Upper lobe of left lung (tissue), 6 donors: ENCODE measurements at regions not wholly inside any gene's neighbourhood (a gene's known extent, or its start where the extent isn't known, plus 50 kb on each side); places are given as distances from the start of the nearest gene placed in this dataset.
"Not testable (repeated sequence)": the region's sequence is repeated elsewhere in the genome, so short reads cannot be mapped to it uniquely, and the experiment has no call there.

Source experiments
- ATAC-seq, 2 donors: fragments of 200-7000 bp; cut with Tn5 transposase; one replicate each; pipeline ENCODE4 v1.9.1; 2022; ENCODE audit warnings: mild to moderate bottlenecking in 2 of 2, moderate library complexity in 2 of 2; ENCODE audit not compliant: low FRiP score in 2 of 2
- DNase-seq, 2 donors: peaks; one replicate each; pipeline ENCODE4 v3.0.0-alpha.2; 2019 to 2020
- H3K27ac ChIP-seq, 4 donors: fragments of 200-600 bp; sonication (generic); one replicate each; pipeline ENCODE4 v1.5.1; 2016 to 2019
- H3K27me3 ChIP-seq, 4 donors: fragments of 200-600 bp; sonication (generic); one replicate each; pipeline ENCODE4 v1.5.1; 2017 to 2019
- H3K36me3 ChIP-seq, 4 donors: fragments of 200-600 bp; sonication (generic); one replicate each; pipeline ENCODE4 v1.5.1; 2016 to 2019
- H3K4me1 ChIP-seq, 4 donors: fragments of 200-600 bp; sonication (generic); one replicate each; pipeline ENCODE4 v1.5.1; 2018 to 2019
- H3K4me3 ChIP-seq, 4 donors: fragments of 200-600 bp; sonication (generic); one replicate each; pipeline ENCODE4 v1.5.1; 2017 to 2019; ENCODE audit warnings: mild to moderate bottlenecking in 2 of 4, moderate library complexity in 1 of 4
- H3K9me3 ChIP-seq, 4 donors: fragments of 200-600 bp; sonication (generic); one replicate each; pipeline ENCODE4 v1.5.1; 2018 to 2019
- CTCF ChIP-seq, 6 experiments: fragments of 450-650 bp in 4 of 6; fragments of 200-600 bp in 2 of 6; sonication (generic) in 2 of 6; IDR thresholded peaks; one replicate each; pipeline ENCODE4 v1.5.1; 2016 to 2019; ENCODE audit warnings: antibody characterized with exemption in 6 of 6
- EP300 ChIP-seq, 4 donors: sonication (generic); formaldehyde crosslinking; IDR thresholded peaks; one replicate each; pipeline ENCODE4 v1.5.1; 2017; ENCODE audit warnings: antibody characterized with exemption in 4 of 4, control low read depth in 2 of 4
- POLR2A ChIP-seq, 4 donors: fragments of 450-650 bp; IDR thresholded peaks; one replicate each; pipeline ENCODE4 v1.5.1; 2016 to 2017; ENCODE audit warnings: antibody characterized with exemption in 4 of 4, mild to moderate bottlenecking in 2 of 4
- POLR2AphosphoS5 ChIP-seq, 2 donors: sonication (generic); formaldehyde crosslinking; IDR thresholded peaks; one replicate each; pipeline ENCODE4 v1.5.1; 2017; ENCODE audit warnings: antibody characterized with exemption in 2 of 2
- WGBS, 2 donors: methylation state at CpG; one replicate each; pipeline ENCODE4 v1.1.5; 2017 to 2018; 5-methylcytosine and 5-hydroxymethylcytosine counted together
- donor health status: DM: no; HTN: no; CAD: no; lungs with moderate emphysema.
- donor health status: DM: no; HTN: yes; CAD: no; lungs with severe emphysema.

DNA sequence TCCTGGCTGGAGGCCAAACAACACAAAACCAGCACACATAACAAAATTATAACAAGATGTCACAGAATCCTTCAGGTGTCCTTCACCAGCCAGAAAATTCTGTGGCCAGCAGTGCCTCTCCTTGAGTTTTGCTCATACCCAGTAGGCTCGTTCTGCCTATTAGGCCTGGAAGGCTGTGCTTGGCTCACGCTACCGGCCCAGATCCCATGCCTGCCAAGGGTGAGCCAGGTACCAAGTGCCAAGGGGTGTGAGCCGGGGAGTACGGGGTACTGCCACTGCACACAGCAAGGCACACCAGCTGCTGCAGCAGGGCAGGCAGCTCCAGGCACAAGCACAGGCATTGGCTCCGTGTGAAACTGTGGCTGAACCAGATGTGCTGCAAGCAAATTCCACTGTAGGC, 1562.0 kb downstream of the REEP3 start:
- DNase-seq = peak in 1 of 2 donors; percentile 30
- TF ChIP-seq EP300 (IDR thresholded peaks at IDR 0.05) = no peak
- no peak for TF ChIP-seq POLR2AphosphoS5 (IDR thresholded peaks at IDR 0.05)
- no peak for TF ChIP-seq CTCF (IDR thresholded peaks at IDR 0.05)
- Histone ChIP-seq H3K36me3 (no peaks in the 10 kb centered on the region), H3K27ac (no peak overlapping the region), H3K27me3 (no peaks in the 10 kb centered on the region), H3K4me1 (no peaks in the 10 kb centered on the region), H3K9me3 (peaks cover 0 to 10% (median 3%) of the 10 kb centered on the region in 4 donors), H3K4me3 (no peak overlapping the region)
- peak; percentile 19 to 35 for ATAC-seq
- 63 to 65% methylated on average over 5 to 6 of the region's 6 CpGs for WGBS, 2 donors

GRCh38 chr10:65090991-65091390, 1569.8 kb downstream of the REEP3 start:
- no peaks in the 10 kb centered on the region for H3K9me3 ChIP-seq
- no peak overlapping the region for H3K27ac ChIP-seq
- no peak for ATAC-seq
- no peaks in the 10 kb centered on the region for H3K27me3 ChIP-seq
- no peak for DNase-seq
- TF ChIP-seq POLR2AphosphoS5 (IDR thresholded peaks at IDR 0.05) = no peak
- no peak for TF ChIP-seq POLR2A (IDR thresholded peaks at IDR 0.05)
- no peak for TF ChIP-seq EP300 (IDR thresholded peaks at IDR 0.05)
- no peak for TF ChIP-seq CTCF (IDR thresholded peaks at IDR 0.05)
- H3K4me1 ChIP-seq = no peaks in the 10 kb centered on the region
- H3K4me3 ChIP-seq = no peak overlapping the region
- no peaks in the 10 kb centered on the region for H3K36me3 ChIP-seq

DNA sequence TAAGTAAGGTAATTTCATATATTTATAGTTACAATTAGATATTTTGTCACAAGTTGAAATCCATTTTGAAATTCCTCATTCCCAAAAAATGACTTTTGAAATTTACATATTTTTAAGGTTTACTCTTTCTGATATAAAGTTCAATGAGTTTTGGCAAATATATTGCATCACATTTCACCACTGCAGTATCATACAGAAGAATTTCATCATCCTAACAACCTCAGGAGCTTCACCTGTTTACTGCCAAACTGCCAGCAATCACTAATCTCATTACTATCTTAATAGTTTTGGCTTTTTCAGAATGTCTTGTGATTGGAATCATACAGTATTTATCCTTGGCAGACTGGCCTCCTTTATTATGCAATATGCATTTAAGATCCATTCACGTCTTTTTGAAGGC, 1578.9 kb downstream of the REEP3 start:
- no peaks in the 10 kb centered on the region for H3K27me3 ChIP-seq
- H3K4me3 ChIP-seq = no peak overlapping the region
- H3K27ac ChIP-seq = no peak overlapping the region
- no peaks in the 10 kb centered on the region for H3K9me3 ChIP-seq
- H3K4me1 ChIP-seq = no peaks in the 10 kb centered on the region
- DNase-seq (no peak), ATAC-seq (no peak)
- no peaks in the 10 kb centered on the region for H3K36me3 ChIP-seq
- no peak for TF ChIP-seq EP300 (IDR thresholded peaks at IDR 0.05)
- TF ChIP-seq POLR2AphosphoS5 (IDR thresholded peaks at IDR 0.05) = no peak
- no peak for TF ChIP-seq CTCF (IDR thresholded peaks at IDR 0.05)
- TF ChIP-seq POLR2A (IDR thresholded peaks at IDR 0.05) = no peak
- 65 to 67% methylated on average over 1 of the region's 1 CpG for WGBS, 2 donors

DNA sequence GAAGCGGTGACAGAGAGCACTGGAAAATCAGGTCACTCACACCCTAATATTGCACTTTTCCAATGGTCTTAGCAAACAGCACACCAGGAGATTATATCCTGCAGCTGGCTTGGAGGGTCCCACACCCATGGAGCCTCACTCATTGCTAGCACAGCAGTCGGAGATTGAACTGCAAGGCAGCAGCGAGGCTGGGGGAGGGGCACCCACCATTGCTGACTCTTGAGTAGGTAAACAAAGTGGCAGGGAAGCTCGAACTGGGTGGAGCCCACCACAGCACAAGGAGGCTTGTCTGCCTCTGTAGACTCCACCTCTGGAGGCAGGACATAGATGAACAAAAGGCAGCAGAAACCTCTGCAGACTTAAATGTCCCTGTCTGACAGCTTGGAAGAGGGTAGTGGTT, 1579.7 kb downstream of the REEP3 start:
- H3K36me3 ChIP-seq, H3K27me3 ChIP-seq, H3K4me3 ChIP-seq, H3K9me3 ChIP-seq, H3K27ac ChIP-seq, DNase-seq, ATAC-seq, H3K4me1 ChIP-seq: not testable (repeated sequence)
- 73 to 87% methylated on average over 4 of the region's 4 CpGs for WGBS, 2 donors

DNA sequence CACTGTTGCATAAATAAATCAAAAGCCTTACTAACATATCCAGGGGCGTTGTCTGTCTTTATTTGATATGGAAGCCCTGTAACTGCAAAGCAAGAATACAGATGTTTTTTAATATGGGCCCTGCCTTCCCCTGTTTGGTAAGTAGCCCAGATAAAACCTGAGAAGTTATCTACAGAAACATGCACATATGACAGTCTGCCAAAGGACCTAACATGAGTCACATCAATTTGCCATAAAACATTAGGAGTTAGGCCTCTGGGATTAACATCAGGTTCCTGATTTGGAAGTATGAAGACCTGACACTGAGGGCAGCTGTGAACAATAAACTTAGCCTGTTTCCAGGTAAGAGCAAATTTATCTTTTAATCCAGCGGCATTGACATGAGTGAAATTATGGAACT, 1588.8 kb downstream of the REEP3 start:
- no peak overlapping the region for H3K4me3 ChIP-seq
- no peaks in the 10 kb centered on the region for H3K27me3 ChIP-seq
- no peaks in the 10 kb centered on the region for H3K36me3 ChIP-seq
- 74 to 78% methylated on average over 2 of the region's 2 CpGs for WGBS, 2 donors
- no peak overlapping the region for H3K27ac ChIP-seq
- TF ChIP-seq POLR2A (IDR thresholded peaks at IDR 0.05) = no peak
- TF ChIP-seq CTCF (IDR thresholded peaks at IDR 0.05) = no peak
- no peak for TF ChIP-seq POLR2AphosphoS5 (IDR thresholded peaks at IDR 0.05)
- no peak for TF ChIP-seq EP300 (IDR thresholded peaks at IDR 0.05)
- ATAC-seq (no peak), DNase-seq (no peak)
- H3K4me1 ChIP-seq = no peaks in the 10 kb centered on the region
- peaks cover 0 to 13% (median 0%) of the 10 kb centered on the region in 4 donors for H3K9me3 ChIP-seq

DNA sequence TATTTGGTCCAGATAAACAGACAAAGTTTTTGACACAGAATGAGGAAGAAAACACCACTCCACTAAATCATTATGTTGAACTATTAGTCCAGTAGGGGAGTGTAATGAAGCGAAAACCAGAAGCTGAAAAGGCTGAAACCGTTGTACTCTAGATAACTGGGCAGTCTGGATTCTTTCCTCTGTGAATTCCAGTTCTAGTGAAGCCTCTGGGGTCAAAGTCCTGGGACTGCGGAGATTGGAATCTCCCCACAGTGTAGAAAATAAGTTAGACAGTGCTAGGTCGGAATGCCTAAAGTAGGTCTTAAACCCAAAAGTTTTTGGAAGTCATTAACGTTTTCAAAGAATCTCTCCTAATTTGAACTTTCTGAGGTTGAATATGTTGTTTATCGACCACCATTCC, 1589.9 kb downstream of the REEP3 start:
- not testable (repeated sequence) for H3K27me3 ChIP-seq, H3K27ac ChIP-seq, H3K36me3 ChIP-seq, H3K9me3 ChIP-seq, DNase-seq, H3K4me1 ChIP-seq, H3K4me3 ChIP-seq, ATAC-seq
- 63 to 80% methylated on average over 6 of the region's 6 CpGs for WGBS, 2 donors
